NCI-H1930 (cell line): ENCODE measurements at regions not wholly inside any gene's neighbourhood (a gene's known extent, or its start where the extent isn't known, plus 50 kb on each side); places are given as distances from the start of the nearest gene placed in this dataset.

Experiments used
- DNase-seq, 2 experiments: peaks; one replicate each; lab custom pipeline; 2025; lab: John Stamatoyannopoulos, UW

- DNase-seq: no peak
Measured at GRCh38 chr1:95370691-95371562, 136.9 kb downstream of the RWDD3 start.

- DNase-seq: no peak
Measured at GRCh38 chr1:95371666-95372282, 137.8 kb downstream of the RWDD3 start.

- no peak for DNase-seq
Measured at GRCh38 chr1:95375174-95375573, 141.2 kb downstream of the RWDD3 start.

- DNase-seq: no peak
Measured at GRCh38 chr1:95380909-95381308, 146.9 kb downstream of the RWDD3 start.

- no peak for DNase-seq
Measured at GRCh38 chr1:95382000-95382786, 148.2 kb downstream of the RWDD3 start.

- DNase-seq: no peak
Measured at GRCh38 chr1:95383111-95383510, 149.1 kb downstream of the RWDD3 start.

- DNase-seq: no peak
Measured at GRCh38 chr1:95384567-95384966, 150.6 kb downstream of the RWDD3 start.

GRCh38 chr1:95386371-95386770 is 152.4 kb downstream of the RWDD3 start:
- DNase-seq: no peak

GRCh38 chr1:95386915-95387314 is 152.9 kb downstream of the RWDD3 start:
- DNase-seq: no peak

- no peak for DNase-seq
Measured at GRCh38 chr1:95388031-95388430, 154.0 kb downstream of the RWDD3 start.

GRCh38 chr1:95393434-95393833 is 159.4 kb downstream of the RWDD3 start:
- DNase-seq: no peak

GRCh38 chr1:95396557-95396956 is 162.5 kb downstream of the RWDD3 start:
- DNase-seq: no peak

GRCh38 chr1:95402780-95403179 is 168.8 kb downstream of the RWDD3 start:
- no peak for DNase-seq

GRCh38 chr1:95406279-95406678 is 172.3 kb downstream of the RWDD3 start:
- no peak for DNase-seq

- no peak for DNase-seq
Measured at GRCh38 chr1:95407131-95407885, 173.3 kb downstream of the RWDD3 start.

GRCh38 chr1:95407886-95408291 is 173.9 kb downstream of the RWDD3 start:
- DNase-seq: no peak

GRCh38 chr1:95408507-95409136 is 174.6 kb downstream of the RWDD3 start:
- DNase-seq: no peak

GRCh38 chr1:95409276-95409675 is 175.3 kb downstream of the RWDD3 start:
- no peak for DNase-seq

GRCh38 chr1:95409901-95410300 is 175.9 kb downstream of the RWDD3 start:
- DNase-seq: no peak

GRCh38 chr1:95415146-95415545 is 181.1 kb downstream of the RWDD3 start:
- DNase-seq: no peak

GRCh38 chr1:95426772-95427171 is 192.8 kb downstream of the RWDD3 start:
- DNase-seq: no peak

- no peak for DNase-seq
Measured at GRCh38 chr1:95427525-95427924, 193.5 kb downstream of the RWDD3 start.
